ENCODE measurements at regions not wholly inside any gene's neighbourhood (a gene's known extent, or its start where the extent isn't known, plus 50 kb on each side); places are given as distances from the start of the nearest gene placed in this dataset.

DNA sequence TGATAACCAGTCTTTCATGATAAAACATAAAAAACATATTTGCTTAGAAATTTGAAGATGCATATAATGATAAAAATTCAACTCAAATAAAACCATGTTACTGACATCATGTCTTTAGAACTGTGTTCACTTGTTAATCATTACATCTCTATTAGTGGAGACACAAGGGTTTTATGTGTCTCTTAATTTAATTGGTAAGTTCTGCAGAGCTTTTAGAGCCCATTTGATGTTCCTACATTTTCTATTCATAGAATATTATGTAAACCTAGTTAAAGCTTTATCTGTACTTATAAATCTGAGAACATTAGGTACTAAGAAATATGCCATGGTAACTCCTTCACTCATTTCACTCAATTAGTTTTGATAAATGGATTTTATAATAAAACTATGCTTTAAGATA lies 285.4 kb downstream of the SLCO4C1 start:
- TF ChIP-seq POLR2A (IDR thresholded peaks at IDR 0.05; ENCODE audit: low read depth, low read length) (no peak), POLR2AphosphoS5 (IDR thresholded peaks at IDR 0.05; ENCODE audit: low read depth, low read length) (no peak), TAF1 (IDR thresholded peaks at IDR 0.05; ENCODE audit: borderline replicate concordance, low read depth, low read length) (no peak)
